ENCODE measurements at regions not wholly inside any gene's neighbourhood (a gene's known extent, or its start where the extent isn't known, plus 50 kb on each side); places are given as distances from the start of the nearest gene placed in this dataset.

DNA sequence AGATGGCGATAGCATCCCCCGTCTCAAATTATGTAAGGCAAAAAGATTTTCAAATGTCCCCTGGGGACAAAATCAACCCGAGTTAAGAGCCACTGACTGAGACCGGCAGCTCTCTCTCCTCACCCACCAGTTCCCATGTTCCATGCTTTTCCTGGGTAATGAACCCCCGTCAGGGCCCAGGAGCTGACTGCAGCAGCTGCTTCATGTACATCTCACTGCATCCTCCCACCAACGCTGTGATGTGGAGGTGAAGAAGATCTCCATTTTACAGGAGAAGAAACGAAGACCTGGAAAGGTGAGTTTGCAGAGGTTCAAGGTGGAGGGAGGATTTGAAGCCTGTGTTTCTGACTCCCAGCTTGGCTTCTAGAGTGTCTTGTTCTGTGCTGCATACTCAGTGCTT is 481.1 kb downstream of the MIAT start:
- Histone ChIP-seq H3K9me3 (ENCODE audit: control insufficient read depth, insufficient read depth, low read length) (no peaks in the 10 kb centered on the region), H3K9ac (ENCODE audit: low read depth, low read length) (no peak overlapping the region), H3K27me3 (ENCODE audit: control insufficient read depth, insufficient read depth, low read length) (no peaks in the 10 kb centered on the region), H3K4me1 (ENCODE audit: control insufficient read depth, insufficient read depth, low read length) (no peaks in the 10 kb centered on the region), H3K27ac (ENCODE audit: low read depth, low read length) (no peak overlapping the region), H3K4me3 (ENCODE audit: low read depth, low read length) (no peak overlapping the region), H3K36me3 (ENCODE audit: control insufficient read depth, insufficient read depth, low read length) (no peaks in the 10 kb centered on the region)

DNA sequence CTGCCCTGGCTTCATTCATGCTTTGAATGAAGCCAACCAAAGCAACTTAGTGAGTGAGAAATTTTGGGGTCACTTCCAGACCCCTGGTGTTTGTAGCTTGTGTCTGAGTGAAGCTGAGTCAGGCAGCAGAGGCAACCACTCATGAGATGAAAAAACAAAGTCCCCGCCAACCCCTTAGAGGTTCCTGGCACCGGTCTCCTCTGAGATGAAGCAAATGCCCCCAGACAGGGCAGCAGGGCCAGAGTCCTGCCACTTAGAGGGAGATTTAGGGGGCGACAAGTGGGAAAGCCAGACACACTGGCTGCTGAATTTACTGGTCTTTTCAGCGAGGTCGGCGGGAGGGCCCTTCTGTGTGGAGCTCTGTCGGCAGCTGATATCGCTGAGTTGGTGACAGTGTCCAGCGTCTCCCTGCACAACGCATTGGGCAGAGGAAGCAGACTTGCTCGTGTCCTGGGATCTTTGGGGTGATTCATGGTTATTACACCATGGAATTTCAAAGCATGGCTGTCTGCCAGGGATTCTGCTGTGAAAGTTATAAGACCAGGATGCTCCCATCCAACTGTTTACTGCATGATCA is 482.6 kb downstream of the MIAT start:
- H3K4me1 ChIP-seq (ENCODE audit: control insufficient read depth, insufficient read depth, low read length) = no peaks in the 10 kb centered on the region
- H3K9me3 ChIP-seq (ENCODE audit: control insufficient read depth, insufficient read depth, low read length) = no peaks in the 10 kb centered on the region
- no peaks in the 10 kb centered on the region for H3K27me3 ChIP-seq (ENCODE audit: control insufficient read depth, insufficient read depth, low read length)
- H3K27ac ChIP-seq (ENCODE audit: low read depth, low read length) = no peak overlapping the region
- no peak overlapping the region for H3K9ac ChIP-seq (ENCODE audit: low read depth, low read length)
- H3K36me3 ChIP-seq (ENCODE audit: control insufficient read depth, insufficient read depth, low read length) = no peaks in the 10 kb centered on the region
- H3K4me3 ChIP-seq (ENCODE audit: low read depth, low read length) = no peak overlapping the region

DNA sequence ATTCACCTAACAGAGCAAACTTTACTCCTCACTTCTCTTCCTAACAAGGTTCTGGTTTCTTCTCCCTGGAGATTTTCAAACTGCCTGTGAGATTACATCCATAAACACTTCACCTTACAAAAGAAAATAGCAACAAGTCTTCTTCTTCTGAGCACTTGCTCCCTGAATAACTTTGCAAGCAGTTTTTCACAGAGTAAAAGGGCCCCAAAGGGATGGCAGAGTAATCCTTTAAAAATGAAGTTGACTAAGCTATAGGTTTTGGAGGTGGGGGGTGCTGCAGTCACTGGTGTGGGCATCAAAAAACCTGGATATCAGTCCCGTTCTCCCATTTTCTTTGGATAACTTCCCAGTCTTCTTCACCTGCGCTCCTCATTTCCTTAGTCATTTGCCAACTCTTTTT is 484.9 kb downstream of the MIAT start:
- no peak overlapping the region for H3K27ac ChIP-seq (ENCODE audit: low read depth, low read length)
- H3K4me1 ChIP-seq (ENCODE audit: control insufficient read depth, insufficient read depth, low read length) = no peaks in the 10 kb centered on the region
- H3K9ac ChIP-seq (ENCODE audit: low read depth, low read length) = no peak overlapping the region
- H3K27me3 ChIP-seq (ENCODE audit: control insufficient read depth, insufficient read depth, low read length) = no peaks in the 10 kb centered on the region
- no peaks in the 10 kb centered on the region for H3K9me3 ChIP-seq (ENCODE audit: control insufficient read depth, insufficient read depth, low read length)
- H3K4me3 ChIP-seq (ENCODE audit: low read depth, low read length) = no peak overlapping the region
- no peaks in the 10 kb centered on the region for H3K36me3 ChIP-seq (ENCODE audit: control insufficient read depth, insufficient read depth, low read length)

DNA sequence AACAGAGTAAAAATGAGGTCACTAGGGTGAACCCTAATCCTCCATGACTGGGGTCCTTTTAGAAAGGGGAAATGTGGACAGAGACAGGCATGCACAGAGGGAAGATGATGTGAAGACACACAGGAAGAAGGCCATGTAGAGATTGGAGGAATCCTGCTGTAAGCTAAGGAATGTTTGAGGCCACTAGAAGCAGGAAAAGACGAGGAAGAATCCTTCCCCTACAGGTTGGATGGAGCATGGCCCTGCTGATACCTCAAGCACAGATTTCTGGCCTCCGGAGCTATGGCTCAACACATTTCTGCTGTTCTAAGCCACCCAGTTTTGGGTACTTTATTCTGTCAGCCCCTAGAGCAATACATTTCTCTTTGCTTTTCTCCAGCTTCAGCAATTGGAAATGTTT is 486.9 kb downstream of the MIAT start:
- Histone ChIP-seq H3K9ac (ENCODE audit: low read depth, low read length) (no peak overlapping the region), H3K4me1 (ENCODE audit: control insufficient read depth, insufficient read depth, low read length) (no peaks in the 10 kb centered on the region), H3K9me3 (ENCODE audit: control insufficient read depth, insufficient read depth, low read length) (no peaks in the 10 kb centered on the region), H3K4me3 (ENCODE audit: low read depth, low read length) (no peak overlapping the region), H3K27me3 (ENCODE audit: control insufficient read depth, insufficient read depth, low read length) (no peaks in the 10 kb centered on the region), H3K27ac (ENCODE audit: low read depth, low read length) (no peak overlapping the region), H3K36me3 (ENCODE audit: control insufficient read depth, insufficient read depth, low read length) (no peaks in the 10 kb centered on the region)

DNA sequence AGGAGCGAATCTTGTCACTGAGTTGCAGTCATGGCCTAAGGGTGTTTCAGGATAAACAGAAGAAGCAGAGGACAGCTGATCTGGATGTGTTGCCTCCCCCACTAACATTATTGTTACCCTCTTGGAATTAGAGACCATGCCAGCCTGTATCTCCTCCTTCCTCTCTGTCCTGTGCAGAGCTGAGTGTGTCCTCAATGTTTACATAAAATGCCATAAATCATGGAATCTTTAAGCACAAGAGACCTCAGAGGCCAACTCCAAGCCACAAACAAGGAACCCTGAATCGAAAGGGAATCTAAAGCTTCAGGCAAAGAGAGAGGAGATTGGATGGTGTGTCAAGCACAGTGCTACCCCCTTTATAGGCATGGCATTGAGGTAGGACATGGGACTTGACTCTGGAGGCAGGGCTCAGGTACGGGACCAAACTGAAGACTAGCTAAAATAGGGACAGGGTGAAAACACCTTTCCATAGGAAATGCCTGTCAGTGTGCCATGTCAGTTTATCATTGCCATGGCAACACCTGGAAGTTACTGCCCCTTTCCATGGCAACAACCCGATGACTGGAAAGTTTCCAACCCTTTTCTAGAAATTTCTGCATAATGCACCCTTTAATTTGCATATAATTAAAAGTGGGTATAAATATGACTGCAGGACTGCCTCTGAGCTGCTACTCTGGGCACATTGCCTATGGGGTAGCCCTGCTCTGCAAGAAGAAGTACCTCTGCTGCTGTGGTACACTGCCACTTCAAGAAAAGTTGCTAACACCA is 489.7 kb downstream of the MIAT start:
- H3K36me3 ChIP-seq (ENCODE audit: control insufficient read depth, insufficient read depth, low read length) = no peaks in the 10 kb centered on the region
- no peaks in the 10 kb centered on the region for H3K27me3 ChIP-seq (ENCODE audit: control insufficient read depth, insufficient read depth, low read length)
- H3K27ac ChIP-seq (ENCODE audit: low read depth, low read length) = no peak overlapping the region
- no peaks in the 10 kb centered on the region for H3K9me3 ChIP-seq (ENCODE audit: control insufficient read depth, insufficient read depth, low read length)
- H3K4me1 ChIP-seq (ENCODE audit: control insufficient read depth, insufficient read depth, low read length) = no peaks in the 10 kb centered on the region
- H3K4me3 ChIP-seq (ENCODE audit: low read depth, low read length) = no peak overlapping the region
- H3K9ac ChIP-seq (ENCODE audit: low read depth, low read length) = no peak overlapping the region

DNA sequence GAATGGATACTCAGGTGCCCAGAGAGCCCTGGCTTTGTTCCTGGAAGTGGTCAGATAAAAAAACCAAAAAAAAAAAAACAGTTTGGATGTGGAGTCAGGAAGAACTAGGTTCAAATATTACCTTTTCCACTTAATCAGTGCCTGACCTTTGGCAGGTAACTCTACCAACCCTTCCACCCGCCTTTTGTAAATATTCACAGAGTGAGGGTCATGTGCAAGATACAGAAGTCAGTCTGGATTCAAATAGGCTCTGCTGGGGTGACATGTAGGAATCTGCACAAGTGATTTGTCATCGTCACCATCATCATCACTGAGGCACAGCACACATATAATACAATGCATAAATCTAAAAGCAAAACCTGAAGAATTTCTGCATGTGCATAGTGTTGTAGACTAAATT is 490.7 kb downstream of the MIAT start:
- Histone ChIP-seq H3K9ac (ENCODE audit: low read depth, low read length) (no peak overlapping the region), H3K4me3 (ENCODE audit: low read depth, low read length) (no peak overlapping the region), H3K27ac (ENCODE audit: low read depth, low read length) (no peak overlapping the region), H3K36me3 (ENCODE audit: control insufficient read depth, insufficient read depth, low read length) (no peaks in the 10 kb centered on the region), H3K9me3 (ENCODE audit: control insufficient read depth, insufficient read depth, low read length) (no peaks in the 10 kb centered on the region), H3K27me3 (ENCODE audit: control insufficient read depth, insufficient read depth, low read length) (no peaks in the 10 kb centered on the region), H3K4me1 (ENCODE audit: control insufficient read depth, insufficient read depth, low read length) (no peaks in the 10 kb centered on the region)

DNA sequence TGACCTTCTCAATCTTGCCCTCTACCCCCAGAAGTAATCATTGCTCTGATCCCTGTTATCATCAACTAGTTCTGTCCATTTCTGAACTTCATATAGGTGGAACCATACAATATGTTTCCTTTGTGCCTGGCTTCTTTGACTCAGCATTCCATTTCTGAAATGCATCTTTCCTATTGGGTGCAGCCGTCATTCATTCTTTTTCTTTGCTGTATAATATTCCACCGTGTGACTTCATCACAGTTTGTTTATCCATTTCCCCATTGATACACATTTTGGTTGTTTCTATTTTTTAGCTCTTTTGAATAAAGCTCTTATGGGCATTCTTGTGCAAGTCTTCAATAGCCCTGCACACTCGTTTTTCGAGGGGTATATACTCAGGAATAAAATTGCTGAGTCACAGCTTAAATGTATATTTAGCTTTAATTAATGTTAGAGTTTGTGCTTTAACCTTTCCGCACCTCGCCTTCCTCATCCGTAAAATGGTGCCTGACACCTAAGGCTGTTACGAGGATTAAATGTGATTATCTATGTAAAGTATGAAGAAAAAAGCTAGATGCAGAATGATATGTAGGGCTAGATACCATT is 491.6 kb downstream of the MIAT start:
- H3K27ac ChIP-seq (ENCODE audit: low read depth, low read length) = no peak overlapping the region
- no peaks in the 10 kb centered on the region; the same call in 1 of the 2 replicates for H3K9me3 ChIP-seq (ENCODE audit: control insufficient read depth, insufficient read depth, low read length)
- H3K36me3 ChIP-seq (ENCODE audit: control insufficient read depth, insufficient read depth, low read length) = no peaks in the 10 kb centered on the region
- no peaks in the 10 kb centered on the region for H3K27me3 ChIP-seq (ENCODE audit: control insufficient read depth, insufficient read depth, low read length)
- no peaks in the 10 kb centered on the region for H3K4me1 ChIP-seq (ENCODE audit: control insufficient read depth, insufficient read depth, low read length)
- no peak overlapping the region for H3K9ac ChIP-seq (ENCODE audit: low read depth, low read length)
- no peak overlapping the region for H3K4me3 ChIP-seq (ENCODE audit: low read depth, low read length)

DNA sequence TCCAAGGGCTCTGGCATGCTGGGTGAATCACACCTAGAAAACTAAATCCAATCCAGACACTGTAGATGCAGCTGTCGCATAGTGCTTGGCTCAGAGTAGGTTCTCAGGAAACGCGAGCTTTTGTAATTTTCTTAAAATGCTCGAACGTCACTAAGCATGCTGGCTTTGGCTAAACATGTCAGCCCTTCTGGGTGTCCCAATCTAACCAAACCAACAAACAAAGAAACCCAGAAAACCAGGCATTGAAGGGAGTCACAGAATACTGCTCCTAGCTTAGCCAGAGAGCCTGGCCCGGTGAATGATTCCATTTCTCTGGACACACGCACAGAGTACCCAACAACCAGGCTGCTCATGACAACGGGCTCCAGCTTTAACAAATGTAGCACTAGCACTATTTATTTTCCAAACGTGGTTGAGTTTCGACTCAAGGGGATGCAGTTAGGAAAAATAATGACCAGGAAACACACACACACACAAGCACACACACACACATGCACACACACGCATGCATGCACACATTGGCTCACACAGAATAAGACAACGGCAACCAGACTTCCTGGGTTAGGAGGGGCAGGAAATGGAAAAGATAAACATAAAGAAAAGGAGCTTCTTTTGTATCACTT is 492.6 kb downstream of the MIAT start:
- H3K4me3 ChIP-seq (ENCODE audit: low read depth, low read length) = no peak overlapping the region
- H3K9ac ChIP-seq (ENCODE audit: low read depth, low read length) = no peak overlapping the region
- H3K27me3 ChIP-seq (ENCODE audit: control insufficient read depth, insufficient read depth, low read length) = no peaks in the 10 kb centered on the region
- no peaks in the 10 kb centered on the region; the same call in 1 of the 2 replicates for H3K9me3 ChIP-seq (ENCODE audit: control insufficient read depth, insufficient read depth, low read length)
- no peaks in the 10 kb centered on the region for H3K4me1 ChIP-seq (ENCODE audit: control insufficient read depth, insufficient read depth, low read length)
- no peaks in the 10 kb centered on the region for H3K36me3 ChIP-seq (ENCODE audit: control insufficient read depth, insufficient read depth, low read length)
- H3K27ac ChIP-seq (ENCODE audit: low read depth, low read length) = no peak overlapping the region

DNA sequence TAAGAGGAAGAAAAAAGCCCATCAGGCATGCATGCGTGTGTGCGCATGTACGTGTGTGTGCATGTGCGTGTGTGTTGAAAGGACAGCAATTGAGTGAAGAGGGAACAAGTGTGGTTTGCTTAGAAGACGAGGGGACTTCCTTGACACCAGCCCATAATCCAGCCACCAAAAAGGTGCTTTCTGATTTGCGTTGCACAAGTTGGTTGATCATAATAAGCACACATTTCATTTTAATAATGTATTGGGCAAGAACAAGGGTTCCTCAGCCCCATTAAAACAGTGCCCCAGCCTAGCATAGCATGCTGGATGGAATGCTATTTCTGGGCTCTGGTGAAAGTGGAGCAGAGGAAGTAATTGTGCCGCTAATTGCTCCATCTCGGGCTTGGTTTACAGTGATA is 493.2 kb downstream of the MIAT start:
- Histone ChIP-seq H3K4me3 (ENCODE audit: low read depth, low read length) (no peak overlapping the region), H3K27ac (ENCODE audit: low read depth, low read length) (no peak overlapping the region), H3K9ac (ENCODE audit: low read depth, low read length) (no peak overlapping the region), H3K27me3 (ENCODE audit: control insufficient read depth, insufficient read depth, low read length) (no peaks in the 10 kb centered on the region), H3K9me3 (ENCODE audit: control insufficient read depth, insufficient read depth, low read length) (no peaks in the 10 kb centered on the region; the same call in 1 of the 2 replicates), H3K4me1 (ENCODE audit: control insufficient read depth, insufficient read depth, low read length) (no peaks in the 10 kb centered on the region), H3K36me3 (ENCODE audit: control insufficient read depth, insufficient read depth, low read length) (no peaks in the 10 kb centered on the region)

DNA sequence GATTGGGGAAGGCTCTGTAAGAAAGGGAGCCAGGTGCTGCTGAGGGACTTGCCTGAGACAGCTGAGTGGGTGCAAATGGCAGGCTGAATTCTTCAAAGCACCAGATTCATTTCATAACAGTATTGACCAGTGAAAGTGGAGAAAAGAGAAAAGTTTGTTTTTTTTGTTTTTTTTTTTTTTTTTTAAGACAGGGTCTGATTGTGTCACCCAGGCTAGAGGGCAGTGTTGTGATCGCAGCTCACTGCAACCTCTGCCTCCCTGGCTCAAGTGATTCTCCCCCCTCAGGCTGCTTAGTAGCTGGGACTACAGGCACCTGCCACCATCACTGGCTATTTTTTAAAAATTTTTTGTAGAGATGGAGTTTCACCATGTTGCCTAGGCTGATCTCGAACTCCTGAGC is 494.0 kb downstream of the MIAT start:
- H3K27me3 ChIP-seq (ENCODE audit: control insufficient read depth, insufficient read depth, low read length) = no peaks in the 10 kb centered on the region
- no peaks in the 10 kb centered on the region for H3K4me1 ChIP-seq (ENCODE audit: control insufficient read depth, insufficient read depth, low read length)
- H3K36me3 ChIP-seq (ENCODE audit: control insufficient read depth, insufficient read depth, low read length) = no peaks in the 10 kb centered on the region

DNA sequence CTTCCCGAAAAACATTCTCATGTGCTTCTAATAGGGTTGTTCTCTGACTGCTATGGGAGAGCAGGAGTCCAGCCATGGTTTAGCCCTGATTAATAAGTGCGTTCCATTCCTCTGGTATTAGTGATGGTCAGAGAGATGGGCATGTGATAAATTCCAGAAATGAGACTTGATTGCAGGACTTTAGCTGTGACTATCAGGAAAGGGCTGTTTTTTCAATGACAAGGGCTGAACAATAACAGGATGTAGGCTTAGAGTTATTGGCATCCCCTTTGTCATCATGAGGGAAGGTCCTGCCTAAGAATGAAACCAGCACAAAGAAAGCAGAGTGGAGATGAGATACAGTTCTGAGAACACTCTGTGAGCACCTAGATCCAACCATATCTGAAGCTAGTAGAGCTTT is 494.6 kb downstream of the MIAT start:
- no peaks in the 10 kb centered on the region for H3K4me1 ChIP-seq (ENCODE audit: control insufficient read depth, insufficient read depth, low read length)
- H3K4me3 ChIP-seq (ENCODE audit: low read depth, low read length) = no peak overlapping the region
- H3K36me3 ChIP-seq (ENCODE audit: control insufficient read depth, insufficient read depth, low read length) = no peaks in the 10 kb centered on the region
- no peaks in the 10 kb centered on the region; the same call in 1 of the 2 replicates for H3K9me3 ChIP-seq (ENCODE audit: control insufficient read depth, insufficient read depth, low read length)
- no peak overlapping the region for H3K9ac ChIP-seq (ENCODE audit: low read depth, low read length)
- no peak overlapping the region for H3K27ac ChIP-seq (ENCODE audit: low read depth, low read length)
- no peaks in the 10 kb centered on the region for H3K27me3 ChIP-seq (ENCODE audit: control insufficient read depth, insufficient read depth, low read length)

More for the DNA sequence above, 494.0 kb downstream of the MIAT start:
- Histone ChIP-seq H3K9ac (ENCODE audit: low read depth, low read length) (no peak overlapping the region), H3K4me3 (ENCODE audit: low read depth, low read length) (no peak overlapping the region), H3K9me3 (ENCODE audit: control insufficient read depth, insufficient read depth, low read length) (no peaks in the 10 kb centered on the region; the same call in 1 of the 2 replicates), H3K27ac (ENCODE audit: low read depth, low read length) (no peak overlapping the region)

All from HUES48 (cell line).